ENCODE measurements at regions not wholly inside any gene's neighbourhood (a gene's known extent, or its start where the extent isn't known, plus 50 kb on each side); places are given as distances from the start of the nearest gene placed in this dataset.

DNA sequence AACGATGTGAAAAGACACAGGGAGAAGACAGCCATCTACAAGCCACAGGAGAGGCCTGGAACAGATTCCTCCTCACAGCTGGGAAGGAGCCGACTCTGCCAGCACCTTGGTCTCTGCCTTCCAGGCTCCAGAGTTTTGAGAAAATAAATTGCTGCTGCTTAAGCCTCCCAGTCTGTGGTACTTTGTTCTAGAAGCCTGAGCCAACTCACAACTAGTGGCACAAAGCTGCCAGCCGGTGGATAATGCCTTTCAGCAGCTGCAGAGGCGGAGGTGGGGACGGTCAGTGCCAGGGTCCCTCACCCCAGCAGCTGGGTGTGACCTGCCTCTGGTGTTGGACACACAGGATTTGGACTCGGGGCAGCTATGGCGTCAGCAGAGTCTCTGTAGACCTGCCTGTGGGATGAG, 255.4 kb upstream of the PITRM1 start:
- TF ChIP-seq, protein P1, sequence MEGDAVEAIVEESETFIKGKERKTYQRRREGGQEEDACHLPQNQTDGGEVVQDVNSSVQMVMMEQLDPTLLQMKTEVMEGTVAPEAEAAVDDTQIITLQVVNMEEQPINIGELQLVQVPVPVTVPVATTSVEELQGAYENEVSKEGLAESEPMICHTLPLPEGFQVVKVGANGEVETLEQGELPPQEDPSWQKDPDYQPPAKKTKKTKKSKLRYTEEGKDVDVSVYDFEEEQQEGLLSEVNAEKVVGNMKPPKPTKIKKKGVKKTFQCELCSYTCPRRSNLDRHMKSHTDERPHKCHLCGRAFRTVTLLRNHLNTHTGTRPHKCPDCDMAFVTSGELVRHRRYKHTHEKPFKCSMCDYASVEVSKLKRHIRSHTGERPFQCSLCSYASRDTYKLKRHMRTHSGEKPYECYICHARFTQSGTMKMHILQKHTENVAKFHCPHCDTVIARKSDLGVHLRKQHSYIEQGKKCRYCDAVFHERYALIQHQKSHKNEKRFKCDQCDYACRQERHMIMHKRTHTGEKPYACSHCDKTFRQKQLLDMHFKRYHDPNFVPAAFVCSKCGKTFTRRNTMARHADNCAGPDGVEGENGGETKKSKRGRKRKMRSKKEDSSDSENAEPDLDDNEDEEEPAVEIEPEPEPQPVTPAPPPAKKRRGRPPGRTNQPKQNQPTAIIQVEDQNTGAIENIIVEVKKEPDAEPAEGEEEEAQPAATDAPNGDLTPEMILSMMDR (conservative IDR thresholded peaks at IDR 0.05; ENCODE audit: low read length) = no peak
- no peak for TF ChIP-seq EZH2phosphoT487 (IDR thresholded peaks at IDR 0.05; ENCODE audit: borderline replicate concordance)
- Histone ChIP-seq H3K4me1 (ENCODE audit: insufficient read depth, low read length, poor library complexity, severe bottlenecking) (no peaks in the 10 kb centered on the region), H3F3A (ENCODE audit: low read depth) (no peaks in the 10 kb centered on the region), H3K9ac (ENCODE audit: low read depth, low read length, poor library complexity, severe bottlenecking) (no peak overlapping the region), H3K9me3 (ENCODE audit: insufficient read depth, low read depth, low read length) (peaks cover 10% of the 10 kb centered on the region; the same call in 1 of the 2 replicates), H2AFZ (ENCODE audit: low read length) (no peak overlapping the region), H3K4me2 (ENCODE audit: low read depth, low read length, poor library complexity, severe bottlenecking) (no peak overlapping the region), H3K36me3 (ENCODE audit: insufficient read depth, low read length) (no peaks in the 10 kb centered on the region), H3K4me3 (ENCODE audit: low read length, poor library complexity, severe bottlenecking) (no peak overlapping the region), H3K79me2 (ENCODE audit: insufficient read depth, low read length) (no peaks in the 10 kb centered on the region), H3K9me2 (replicated peaks; ENCODE audit: low read depth, low read length) (no peaks in the 10 kb centered on the region), H4K20me1 (ENCODE audit: insufficient read depth, low read length, poor library complexity, severe bottlenecking) (no peaks in the 10 kb centered on the region), H3K27me3 (ENCODE audit: insufficient read depth, low read length, poor library complexity, severe bottlenecking) (no peaks in the 10 kb centered on the region)

DNA sequence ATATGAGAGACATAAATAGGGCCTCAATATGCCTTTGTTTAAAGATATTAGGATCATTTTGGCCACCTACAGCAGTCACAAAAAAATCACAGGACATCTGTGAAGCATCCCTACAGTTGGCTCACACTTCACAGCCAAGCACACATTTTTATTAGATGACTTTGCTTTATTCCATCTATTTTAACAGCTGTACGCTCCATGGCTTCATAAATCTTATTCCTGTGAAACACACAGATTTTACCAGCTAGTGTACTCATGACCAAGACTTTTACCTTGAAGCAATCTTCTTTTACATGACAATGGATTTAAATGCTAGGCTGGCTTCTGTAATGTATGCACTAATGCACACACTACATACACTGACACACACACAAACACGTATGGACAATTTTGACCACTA, 254.8 kb upstream of the PITRM1 start:
- H3K36me3 ChIP-seq (ENCODE audit: insufficient read depth, low read length) = no peaks in the 10 kb centered on the region
- no peak overlapping the region for H3K4me3 ChIP-seq (ENCODE audit: low read length, poor library complexity, severe bottlenecking)
- no peaks in the 10 kb centered on the region for H3K4me1 ChIP-seq (ENCODE audit: insufficient read depth, low read length, poor library complexity, severe bottlenecking)
- no peak overlapping the region for H2AFZ ChIP-seq (ENCODE audit: low read length)
- no peak overlapping the region for H3K4me2 ChIP-seq (ENCODE audit: low read depth, low read length, poor library complexity, severe bottlenecking)
- H3K27me3 ChIP-seq (ENCODE audit: insufficient read depth, low read length, poor library complexity, severe bottlenecking) = no peaks in the 10 kb centered on the region
- no peaks in the 10 kb centered on the region for H3K9me2 ChIP-seq (replicated peaks; ENCODE audit: low read depth, low read length)
- H4K20me1 ChIP-seq (ENCODE audit: insufficient read depth, low read length, poor library complexity, severe bottlenecking) = no peaks in the 10 kb centered on the region
- H3K79me2 ChIP-seq (ENCODE audit: insufficient read depth, low read length) = no peaks in the 10 kb centered on the region
- H3K9ac ChIP-seq (ENCODE audit: low read depth, low read length, poor library complexity, severe bottlenecking) = no peak overlapping the region
- no peaks in the 10 kb centered on the region for H3F3A ChIP-seq (ENCODE audit: low read depth)
- TF ChIP-seq EZH2phosphoT487 (IDR thresholded peaks at IDR 0.05; ENCODE audit: borderline replicate concordance) = no peak
- TF ChIP-seq, protein P1 (conservative IDR thresholded peaks at IDR 0.05; ENCODE audit: low read length) = no peak
- H3K9me3 ChIP-seq (ENCODE audit: insufficient read depth, low read depth, low read length) = peaks cover 10% of the 10 kb centered on the region; the same call in 1 of the 2 replicates

DNA sequence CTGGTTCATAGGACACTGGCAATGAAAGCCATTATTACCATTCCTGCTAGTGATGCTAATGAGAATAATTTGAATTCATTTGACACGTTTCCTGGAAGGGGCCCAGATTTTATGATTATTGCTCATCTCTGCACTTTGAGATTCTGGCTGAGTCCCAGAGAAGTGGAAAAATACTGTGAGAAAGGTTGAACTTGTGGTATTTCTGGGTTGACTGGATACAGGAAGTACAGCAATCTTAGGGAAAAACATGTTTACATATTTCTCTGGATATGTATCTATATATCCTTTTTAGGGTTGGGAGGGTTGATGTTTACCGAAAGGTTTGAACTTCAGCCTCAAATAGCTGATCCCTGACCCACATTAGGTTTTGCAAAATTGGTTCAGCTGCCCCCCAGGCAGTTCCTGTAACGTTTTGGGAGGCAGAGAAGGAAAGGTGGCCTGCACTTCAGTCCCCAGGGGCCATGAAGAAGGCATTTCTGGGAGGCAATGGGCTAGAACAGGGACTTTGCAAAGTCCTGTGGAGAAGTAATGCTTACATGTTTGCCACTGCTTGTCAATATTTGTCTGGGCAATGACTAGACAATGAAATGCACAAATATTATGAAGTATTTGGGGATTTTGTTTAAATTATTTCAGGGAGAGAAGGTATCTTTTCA, 253.7 kb upstream of the PITRM1 start:
- no peaks in the 10 kb centered on the region for H4K20me1 ChIP-seq (ENCODE audit: insufficient read depth, low read length, poor library complexity, severe bottlenecking)
- H3K27me3 ChIP-seq (ENCODE audit: insufficient read depth, low read length, poor library complexity, severe bottlenecking) = no peaks in the 10 kb centered on the region
- H3K9ac ChIP-seq (ENCODE audit: low read depth, low read length, poor library complexity, severe bottlenecking) = no peak overlapping the region
- H3K9me2 ChIP-seq (replicated peaks; ENCODE audit: low read depth, low read length) = no peaks in the 10 kb centered on the region
- H3K4me3 ChIP-seq (ENCODE audit: low read length, poor library complexity, severe bottlenecking) = no peak overlapping the region
- H3K79me2 ChIP-seq (ENCODE audit: insufficient read depth, low read length) = no peaks in the 10 kb centered on the region
- H3K36me3 ChIP-seq (ENCODE audit: insufficient read depth, low read length) = no peaks in the 10 kb centered on the region
- no peak overlapping the region for H2AFZ ChIP-seq (ENCODE audit: low read length)
- H3K9me3 ChIP-seq (ENCODE audit: insufficient read depth, low read depth, low read length) = peaks cover 10% of the 10 kb centered on the region; the same call in 1 of the 2 replicates
- H3K4me2 ChIP-seq (ENCODE audit: low read depth, low read length, poor library complexity, severe bottlenecking) = no peak overlapping the region
- no peaks in the 10 kb centered on the region for H3K4me1 ChIP-seq (ENCODE audit: insufficient read depth, low read length, poor library complexity, severe bottlenecking)
- H3F3A ChIP-seq (ENCODE audit: low read depth) = no peaks in the 10 kb centered on the region
- no peak for TF ChIP-seq EZH2phosphoT487 (IDR thresholded peaks at IDR 0.05; ENCODE audit: borderline replicate concordance)
- TF ChIP-seq, protein P1 (conservative IDR thresholded peaks at IDR 0.05; ENCODE audit: low read length) = no peak
